Esophagus (tissue), 2 donors: ENCODE measurements at regions not wholly inside any gene's neighbourhood (a gene's known extent, or its start where the extent isn't known, plus 50 kb on each side); places are given as distances from the start of the nearest gene placed in this dataset.

ENCODE experiments used
- H3K27ac ChIP-seq, 2 donors: one replicate each; pipeline ENCODE4 v1.5.1; 2013; ENCODE audit warnings: low read depth in 2 of 2, mild to moderate bottlenecking in 2 of 2, inconsistent platforms in 1 of 2, low read length in 1 of 2, moderate library complexity in 1 of 2
- H3K27me3 ChIP-seq, 2 donors: one replicate each; pipeline ENCODE4 v1.6.1; 2013; ENCODE audit warnings: low read length in 2 of 2, control low read depth in 1 of 2, mild to moderate bottlenecking in 1 of 2; ENCODE audit not compliant: insufficient read depth in 2 of 2, control insufficient read depth in 1 of 2
- H3K36me3 ChIP-seq, 2 donors: one replicate each; pipeline ENCODE4 v1.6.1; 2013; ENCODE audit warnings: low read length in 1 of 2; ENCODE audit not compliant: control insufficient read depth in 2 of 2, insufficient read depth in 2 of 2
- H3K4me1 ChIP-seq, 2 donors: one replicate each; pipeline ENCODE4 v1.6.1; 2013; ENCODE audit warnings: low read length in 1 of 2; ENCODE audit not compliant: control insufficient read depth in 2 of 2, insufficient read depth in 2 of 2
- H3K4me3 ChIP-seq, 2 donors: one replicate each; pipeline ENCODE4 v1.5.1; 2013; ENCODE audit warnings: low read length in 2 of 2, mild to moderate bottlenecking in 2 of 2, low read depth in 1 of 2, moderate library complexity in 1 of 2
- H3K9me3 ChIP-seq, 2 donors: one replicate each; pipeline ENCODE4 v1.6.1; 2013; ENCODE audit warnings: mild to moderate bottlenecking in 2 of 2, low read depth in 1 of 2, low read length in 1 of 2, moderate library complexity in 1 of 2; ENCODE audit not compliant: control insufficient read depth in 2 of 2, insufficient read depth in 1 of 2
- WGBS, 2 donors: extraction: QIAGEN DNeasy Blood & Tissue Kit; methylation state at CpG; one replicate each; pipeline ENCODE4 v1.1.7; 2013; 5-methylcytosine and 5-hydroxymethylcytosine counted together
- donor health status: healthy with polysubstance abuse.
- donor health status: Bipolar disorder and iron deficiency.

DNA sequence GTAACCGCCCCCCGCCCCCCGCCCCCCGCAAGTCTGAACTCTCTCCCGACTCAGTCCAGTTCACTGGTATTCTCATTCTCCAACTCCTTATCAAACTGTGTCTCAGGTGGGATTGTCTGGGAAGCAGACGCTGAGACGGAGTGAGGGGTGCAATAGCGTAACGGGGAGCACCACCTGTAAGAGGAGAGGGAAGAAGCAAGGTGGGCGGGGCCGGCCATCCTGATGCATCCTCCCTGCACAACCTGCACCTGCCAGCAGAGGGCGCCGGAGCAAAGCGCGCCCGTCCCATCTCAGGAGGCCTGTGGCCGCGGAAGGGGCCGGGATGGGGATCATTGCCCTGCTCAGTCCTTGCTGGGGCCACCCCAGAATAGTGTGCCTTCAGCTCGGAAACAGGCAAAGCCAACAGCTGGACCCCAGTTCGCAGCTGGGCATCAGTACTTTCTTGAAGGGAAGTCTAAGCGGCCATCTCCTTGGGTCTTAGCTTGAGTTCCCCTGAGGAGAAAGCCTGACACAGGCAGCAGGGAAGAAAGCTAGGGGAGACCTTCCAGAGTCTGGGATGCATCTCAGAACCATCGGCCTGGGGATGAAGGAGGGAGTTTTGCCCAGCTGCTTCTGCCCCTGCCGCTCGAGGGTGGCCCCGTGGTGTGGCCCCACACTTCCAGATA is 208.0 kb downstream of the TFCP2L1 start:
- H3K27me3 ChIP-seq, result no peaks in the 10 kb centered on the region
- peaks cover 0 to 3% of the 10 kb centered on the region in 2 donors for H3K9me3 ChIP-seq
- H3K27ac ChIP-seq, result no peak overlapping the region
- no peaks in the 10 kb centered on the region for H3K36me3 ChIP-seq
- 39 to 40% methylated on average over 26 of the region's 26 CpGs for WGBS, 2 donors
- no peak overlapping the region for H3K4me3 ChIP-seq
- H3K4me1 ChIP-seq, result no peaks in the 10 kb centered on the region

DNA sequence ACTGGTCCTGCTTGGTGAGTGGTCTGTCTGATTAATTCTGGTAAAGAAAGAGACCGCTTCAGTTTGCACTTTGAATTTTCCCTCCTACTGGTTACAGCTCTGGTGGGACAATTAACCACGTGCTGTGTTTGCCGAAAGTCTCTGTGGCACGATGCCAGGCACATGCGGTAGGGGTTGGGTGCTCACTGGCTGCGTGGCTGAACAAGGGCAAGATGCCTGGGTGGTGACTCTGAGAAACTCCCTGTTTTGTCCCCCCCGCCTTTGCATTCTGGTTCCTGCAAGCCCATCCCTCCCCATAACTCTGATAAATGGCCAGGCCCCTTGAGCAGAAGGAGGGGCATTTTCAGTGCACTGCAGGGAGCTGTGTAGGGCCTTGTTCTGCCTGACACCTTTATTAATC is 206.1 kb downstream of the TFCP2L1 start:
- Histone ChIP-seq H3K4me1 (no peaks in the 10 kb centered on the region), H3K9me3 (no peaks in the 10 kb centered on the region), H3K27ac (no peak overlapping the region), H3K27me3 (no peaks in the 10 kb centered on the region), H3K4me3 (no peak overlapping the region), H3K36me3 (no peaks in the 10 kb centered on the region)
- WGBS, 2 donors, result 68 to 79% methylated on average over 7 of the region's 7 CpGs

DNA sequence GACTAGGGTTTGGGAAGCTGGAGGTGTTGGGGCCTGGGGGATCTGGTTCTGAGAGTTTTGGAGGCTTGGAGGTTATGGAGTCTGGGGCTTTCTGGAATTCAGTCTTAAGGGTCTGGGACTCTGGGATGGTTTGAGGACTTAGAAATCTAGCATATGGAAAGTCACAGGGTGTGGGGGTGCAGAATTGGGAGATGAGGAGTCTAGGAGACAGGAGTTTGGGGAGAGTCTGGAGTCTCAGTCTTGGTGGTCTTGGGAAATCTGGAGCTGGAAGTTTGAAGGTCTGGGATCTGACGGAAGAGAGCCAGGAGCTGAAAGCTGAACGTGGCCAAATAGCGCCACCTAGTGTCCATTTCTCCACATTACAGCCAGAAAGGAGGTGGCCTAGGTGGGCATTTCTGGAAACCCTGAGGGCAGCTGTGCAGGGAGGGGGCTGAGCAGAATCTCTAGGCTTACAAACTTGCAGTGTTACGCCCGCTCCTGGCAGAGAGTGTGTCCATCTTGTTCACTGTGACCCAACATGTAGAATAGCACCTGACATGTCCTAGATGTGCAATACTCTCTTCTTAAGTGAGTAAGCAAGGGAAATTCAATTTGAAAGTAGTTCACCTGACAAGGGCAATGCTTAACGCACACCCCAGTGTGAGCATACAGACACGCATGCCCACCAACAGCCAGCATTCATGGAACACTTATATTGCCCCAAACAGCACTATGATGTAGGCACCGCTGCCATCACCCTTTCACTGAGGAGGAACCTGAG is 204.8 kb downstream of the TFCP2L1 start:
- no peak overlapping the region for H3K4me3 ChIP-seq
- H3K27me3 ChIP-seq, result no peaks in the 10 kb centered on the region
- no peaks in the 10 kb centered on the region for H3K4me1 ChIP-seq
- 25 to 27% methylated on average over 8 of the region's 8 CpGs for WGBS, 2 donors
- H3K36me3 ChIP-seq, result no peaks in the 10 kb centered on the region
- H3K9me3 ChIP-seq, result no peaks in the 10 kb centered on the region
- H3K27ac ChIP-seq, result no peak overlapping the region

DNA sequence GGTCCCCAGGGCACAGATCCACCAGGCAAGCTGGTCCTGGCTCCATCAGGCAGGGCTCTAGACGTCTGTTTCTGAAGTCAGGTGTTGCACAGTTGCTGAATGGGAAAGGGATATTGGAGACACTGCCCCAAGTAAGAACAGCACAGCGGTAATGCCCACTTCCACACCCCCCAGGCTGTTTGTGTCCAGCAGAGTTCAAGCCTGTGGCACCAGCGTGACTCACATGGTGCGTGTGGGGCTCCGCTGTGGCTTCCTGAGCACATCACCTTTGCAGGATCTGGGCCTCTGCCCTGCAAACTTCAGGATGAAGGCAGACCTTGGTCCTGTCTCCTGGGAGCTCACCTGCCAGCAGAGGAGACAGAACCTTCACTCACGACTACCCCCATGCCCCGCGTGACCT is 203.3 kb downstream of the TFCP2L1 start:
- no peaks in the 10 kb centered on the region for H3K36me3 ChIP-seq
- no peaks in the 10 kb centered on the region for H3K4me1 ChIP-seq
- H3K27me3 ChIP-seq, result no peaks in the 10 kb centered on the region
- WGBS, 2 donors, result 85 to 91% methylated on average over 8 of the region's 8 CpGs
- H3K4me3 ChIP-seq, result no peak overlapping the region
- no peak overlapping the region for H3K27ac ChIP-seq
- H3K9me3 ChIP-seq, result no peaks in the 10 kb centered on the region

DNA sequence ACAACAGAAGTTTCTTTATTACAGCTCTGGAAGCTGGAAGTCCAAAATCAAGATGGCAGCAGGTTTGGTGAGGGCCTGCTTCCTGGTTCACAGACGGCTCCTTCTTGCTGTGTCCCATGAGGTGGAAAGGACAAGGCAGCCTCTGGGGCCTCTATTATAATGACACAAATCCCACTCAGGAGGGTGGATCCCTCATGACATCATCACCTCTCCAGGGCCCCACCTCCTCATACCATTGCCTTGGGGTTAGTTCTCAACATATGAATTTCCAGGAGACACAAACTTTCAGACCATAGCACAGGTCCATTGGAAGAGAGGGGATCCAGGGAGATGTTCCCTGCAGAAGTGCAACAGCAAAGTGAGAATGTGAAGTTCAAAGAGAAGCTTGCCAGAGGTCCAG is 202.8 kb downstream of the TFCP2L1 start:
- Histone ChIP-seq H3K36me3 (no peaks in the 10 kb centered on the region), H3K9me3 (no peaks in the 10 kb centered on the region), H3K27ac (no peak overlapping the region), H3K27me3 (no peaks in the 10 kb centered on the region), H3K4me3 (no peak overlapping the region), H3K4me1 (no peaks in the 10 kb centered on the region)
- WGBS, 2 donors, result 77 to 79% methylated on average over 1 of the region's 1 CpG

DNA sequence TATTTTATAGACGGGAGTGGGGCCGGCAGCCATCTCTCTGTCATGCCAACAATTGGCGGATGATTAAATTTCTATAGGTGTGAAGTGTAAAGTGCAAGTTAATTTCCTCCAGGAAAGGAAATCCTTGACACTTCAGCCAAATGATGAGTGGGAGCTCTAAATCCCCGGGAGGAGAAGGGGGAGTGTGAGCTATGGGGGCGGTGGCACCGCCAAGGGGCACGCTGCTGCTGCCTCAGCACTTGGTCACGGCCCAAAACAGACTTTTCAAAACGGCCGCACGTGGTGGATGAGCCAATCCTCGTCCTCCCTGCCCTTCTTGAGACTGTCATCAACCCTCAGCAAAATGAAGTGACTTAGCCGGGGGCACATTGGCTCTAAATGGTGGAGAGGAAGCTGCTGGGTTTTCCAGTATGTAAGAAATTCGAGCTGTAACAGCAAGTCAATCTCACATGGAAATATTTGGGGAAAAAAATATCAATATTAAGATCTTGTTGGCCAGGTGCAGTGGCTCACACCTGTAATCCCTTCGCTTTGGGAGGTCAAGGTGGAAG is 200.8 kb downstream of the TFCP2L1 start:
- WGBS, 2 donors, result 37 to 44% methylated on average over 15 of the region's 15 CpGs
- H3K27ac ChIP-seq, result no peak overlapping the region
- no peaks in the 10 kb centered on the region for H3K36me3 ChIP-seq
- no peaks in the 10 kb centered on the region for H3K9me3 ChIP-seq
- no peaks in the 10 kb centered on the region for H3K27me3 ChIP-seq
- no peak overlapping the region for H3K4me3 ChIP-seq
- no peaks in the 10 kb centered on the region for H3K4me1 ChIP-seq

DNA sequence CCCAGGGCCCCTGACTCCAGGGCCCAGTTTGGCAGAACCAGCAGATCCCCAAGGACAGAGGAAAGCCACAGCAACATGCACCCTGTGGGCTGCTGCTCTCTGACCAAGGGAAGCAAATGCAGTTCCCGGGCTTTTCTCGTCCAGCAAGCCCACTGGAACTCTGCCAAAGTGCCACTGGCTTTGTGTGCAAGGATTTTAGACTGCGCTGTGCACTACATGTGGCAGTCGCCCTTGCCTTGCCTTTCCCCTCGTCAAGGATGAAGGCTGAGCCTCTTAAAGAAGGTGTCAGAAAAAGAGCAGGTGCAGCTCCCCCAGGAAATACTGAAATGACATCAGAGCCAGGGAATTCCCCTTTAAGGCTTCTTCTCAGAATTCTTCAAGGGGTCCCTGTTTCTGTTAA is 199.2 kb downstream of the TFCP2L1 start:
- Histone ChIP-seq H3K27ac (no peak overlapping the region), H3K4me3 (no peak overlapping the region), H3K4me1 (peaks cover 0 to 6% of the 10 kb centered on the region in 2 donors), H3K9me3 (no peaks in the 10 kb centered on the region), H3K27me3 (no peaks in the 10 kb centered on the region), H3K36me3 (no peaks in the 10 kb centered on the region)
- 37 to 48% methylated on average over 5 of the region's 5 CpGs for WGBS, 2 donors

DNA sequence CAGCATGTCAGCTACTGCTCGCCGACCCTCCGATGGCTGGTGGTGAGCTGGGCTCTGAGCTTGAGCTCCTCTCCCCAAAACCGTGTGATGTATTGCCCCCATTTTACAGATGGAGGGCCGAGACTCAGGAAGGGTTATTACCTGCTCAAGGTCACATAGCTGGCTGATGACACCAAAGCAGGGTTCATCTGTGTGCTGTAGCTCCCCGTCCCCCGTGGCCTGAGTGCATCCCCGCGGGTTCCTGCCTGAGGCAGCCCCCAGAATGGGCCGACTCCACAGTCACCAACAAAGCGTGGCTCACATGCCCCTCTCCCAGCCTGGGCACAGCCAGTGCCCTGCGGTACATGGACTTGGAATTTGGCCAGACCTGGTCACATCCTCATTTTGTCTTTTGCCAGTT is 198.6 kb downstream of the TFCP2L1 start:
- no peak overlapping the region for H3K4me3 ChIP-seq
- H3K4me1 ChIP-seq, result peaks cover 0 to 6% of the 10 kb centered on the region in 2 donors
- H3K9me3 ChIP-seq, result no peaks in the 10 kb centered on the region
- 82 to 86% methylated on average over 12 of the region's 12 CpGs for WGBS, 2 donors
- H3K27me3 ChIP-seq, result no peaks in the 10 kb centered on the region
- no peak overlapping the region for H3K27ac ChIP-seq
- no peaks in the 10 kb centered on the region for H3K36me3 ChIP-seq

DNA sequence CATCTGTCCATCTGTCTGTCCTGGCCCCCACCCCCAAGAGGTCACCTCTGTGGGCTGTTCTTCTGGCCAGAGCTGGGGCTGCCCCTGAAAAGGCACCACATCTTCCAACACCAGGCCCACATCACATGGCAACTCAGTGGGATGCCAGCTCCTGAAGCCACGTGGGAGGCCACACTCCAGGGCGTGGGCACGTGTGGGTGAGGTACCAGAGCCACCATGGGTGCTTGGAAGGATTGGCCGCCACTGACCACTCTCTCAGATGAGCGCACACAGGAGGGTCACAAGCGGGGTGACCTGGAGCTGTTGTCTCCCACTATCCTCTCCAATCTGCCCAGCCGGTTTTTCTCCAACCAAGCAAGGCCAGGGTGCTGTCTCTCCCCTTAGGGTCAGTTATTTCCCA is 197.9 kb downstream of the TFCP2L1 start:
- Histone ChIP-seq H3K27ac (no peak overlapping the region), H3K4me1 (peaks cover 0 to 6% of the 10 kb centered on the region in 2 donors), H3K36me3 (no peaks in the 10 kb centered on the region), H3K27me3 (no peaks in the 10 kb centered on the region), H3K4me3 (no peak overlapping the region), H3K9me3 (peaks cover 0 to under 1% of the 10 kb centered on the region in 2 donors)
- 94% methylated on average over 6 to 7 of the region's 7 CpGs for WGBS, 2 donors
